NCI-H1048 (cell line): ENCODE measurements at regions not wholly inside any gene's neighbourhood (a gene's known extent, or its start where the extent isn't known, plus 50 kb on each side); places are given as distances from the start of the nearest gene placed in this dataset.
"Not testable (repeated sequence)": the region's sequence is repeated elsewhere in the genome, so short reads cannot be mapped to it uniquely, and the experiment has no call there.

Source experiments
- DNase-seq: peaks from one replicate; lab custom pipeline; 2025; lab: John Stamatoyannopoulos, UW

DNA sequence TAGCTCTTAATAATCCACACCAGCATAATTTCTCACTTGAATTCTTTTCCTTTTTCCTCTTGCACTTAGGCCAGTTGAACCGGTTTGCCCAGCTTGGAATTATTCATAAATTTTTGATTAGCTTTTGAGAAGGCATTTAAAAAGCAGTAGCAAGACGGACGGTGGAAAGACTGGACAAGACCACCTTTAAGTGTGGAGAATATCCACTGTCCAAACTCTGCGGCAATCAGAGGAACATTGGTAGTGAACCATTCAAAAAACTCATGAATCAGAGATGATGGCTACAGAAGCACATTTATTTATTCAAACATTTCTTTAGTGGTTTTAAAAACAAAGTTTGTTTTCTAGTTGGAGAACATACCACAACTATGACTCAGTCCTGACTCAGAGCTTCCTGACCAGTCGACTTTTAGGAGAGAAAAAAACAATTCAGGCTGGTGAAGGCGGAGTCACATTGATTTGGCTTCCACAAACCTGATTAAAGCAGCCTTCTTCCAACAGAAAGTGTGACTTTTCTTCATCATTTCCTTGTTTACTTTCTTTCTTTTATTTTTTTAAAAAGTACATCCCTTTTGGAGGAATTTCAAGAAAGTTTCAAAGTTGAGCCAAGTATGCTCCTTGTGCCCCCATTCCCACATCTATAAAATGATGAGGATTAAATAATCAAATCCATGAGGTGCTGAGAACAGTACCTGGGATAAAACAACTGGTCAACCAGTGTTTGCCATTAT is 128.8 kb downstream of the ADSS2 start:
- DNase-seq, result no peak

GRCh38 chr1:244324176-244324883 is 127.4 kb downstream of the ADSS2 start:
- no peak for DNase-seq

DNA sequence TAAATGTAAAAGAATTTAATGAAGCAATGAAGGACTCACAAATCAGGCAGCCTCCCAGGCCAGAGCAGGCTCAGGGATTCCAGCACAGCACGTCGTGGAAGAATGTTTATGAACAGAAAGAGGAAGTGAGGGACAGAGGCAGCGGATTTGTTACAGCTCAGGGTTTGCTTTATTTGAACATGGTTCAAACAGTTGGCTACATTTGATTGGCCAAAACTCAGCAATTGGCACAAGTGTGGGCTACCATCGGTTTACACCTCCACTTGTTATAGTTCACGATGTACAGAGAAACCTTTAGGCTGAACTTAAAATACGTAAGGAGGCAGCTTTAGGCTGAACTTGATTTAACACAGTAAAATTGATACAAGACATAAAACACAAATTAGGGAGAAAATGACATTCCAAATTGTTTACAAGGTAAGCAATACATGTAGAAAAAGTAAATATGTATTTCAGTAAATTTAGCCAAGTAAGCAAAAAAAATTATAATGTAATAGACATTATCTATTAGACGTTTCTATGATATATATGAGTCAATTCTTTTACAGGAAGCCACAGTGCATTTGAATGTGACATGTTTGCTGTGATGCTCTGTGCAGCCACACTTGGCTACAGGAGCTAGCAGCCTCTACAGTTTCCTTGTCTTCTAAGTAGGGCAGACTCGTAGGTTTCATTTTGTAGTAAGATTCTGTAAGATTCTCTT is 126.5 kb downstream of the ADSS2 start:
- no peak for DNase-seq

DNA sequence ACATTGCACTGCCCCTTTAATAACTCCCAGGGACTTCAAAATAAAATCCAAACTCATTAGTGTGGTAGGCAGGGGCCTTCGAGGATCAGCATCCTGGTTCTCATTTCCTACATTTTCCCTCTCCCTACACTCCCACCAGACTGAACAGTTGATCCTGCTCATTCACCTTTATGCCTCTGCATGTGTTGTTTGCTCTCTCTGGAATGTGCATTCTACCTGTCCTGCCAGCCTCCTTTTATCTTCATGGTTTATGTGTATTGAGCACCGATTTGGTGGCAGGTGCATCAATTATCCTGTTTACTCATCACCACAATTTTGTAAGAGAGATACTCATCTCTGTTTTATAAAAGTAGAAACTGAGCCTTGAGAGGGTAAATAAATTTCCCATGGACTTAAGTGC is 125.0 kb downstream of the ADSS2 start:
- no peak for DNase-seq

DNA sequence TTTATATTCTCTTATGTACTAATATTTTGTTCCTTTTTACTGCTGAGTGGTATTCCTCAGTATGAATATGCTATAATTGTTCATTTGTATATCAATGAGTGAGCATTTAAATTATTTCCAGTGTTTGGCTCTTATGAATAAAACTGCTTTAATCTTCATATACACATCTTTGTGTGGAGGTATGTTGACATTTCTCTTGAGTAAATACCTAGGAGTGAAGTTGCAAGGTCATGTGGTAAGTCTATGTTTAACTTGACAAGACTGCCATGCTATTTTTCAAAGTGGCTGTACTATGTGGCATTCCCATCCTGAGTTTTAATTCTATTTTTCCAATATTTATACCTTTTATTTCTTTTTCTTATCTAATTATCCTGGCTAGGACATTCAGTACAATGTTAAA is 124.2 kb downstream of the ADSS2 start:
- DNase-seq, result no peak

- DNase-seq, result no peak
These were observed 123.2 kb downstream of the ADSS2 start for GRCh38 chr1:244328476-244328875.

GRCh38 chr1:244329591-244330317 is 122.0 kb downstream of the ADSS2 start:
- no peak for DNase-seq

DNA sequence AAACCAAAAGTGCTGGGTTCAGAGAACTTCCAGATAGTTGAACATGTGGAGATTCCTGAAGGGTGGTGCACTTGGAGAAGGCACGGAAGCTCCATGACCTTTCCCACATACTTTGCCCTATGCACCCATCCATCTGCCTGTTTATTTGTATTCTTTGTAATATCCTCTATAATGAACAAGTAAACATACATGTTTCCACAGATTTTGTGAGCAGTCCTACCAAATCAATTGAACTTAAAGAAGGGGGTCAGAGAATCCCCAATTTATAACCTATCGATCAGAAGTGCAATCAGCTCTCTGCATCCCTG is 121.4 kb downstream of the ADSS2 start:
- DNase-seq, result no peak

- not testable (repeated sequence) for DNase-seq
These were observed 118.9 kb downstream of the ADSS2 start for GRCh38 chr1:244332761-244333160.

- DNase-seq, result not testable (repeated sequence)
These were observed 117.4 kb downstream of the ADSS2 start for GRCh38 chr1:244334315-244334714.

DNA sequence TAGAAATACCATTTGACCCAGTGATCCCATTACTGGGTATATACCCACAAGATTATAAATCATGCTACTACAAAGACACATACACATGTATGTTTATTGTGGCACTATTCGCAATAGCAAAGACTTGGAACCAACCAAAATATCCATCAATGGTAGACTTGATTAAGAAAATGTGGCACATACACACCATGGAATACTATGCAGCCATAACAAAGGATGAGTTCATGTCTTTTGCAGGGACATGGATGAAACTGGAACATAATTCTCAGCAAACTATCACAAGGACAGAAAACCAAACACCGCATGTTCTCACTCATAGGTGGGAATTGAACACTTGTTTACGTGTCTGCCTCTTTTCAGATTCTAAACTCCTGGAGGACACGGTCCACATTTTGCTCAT is 116.9 kb downstream of the ADSS2 start:
- not testable (repeated sequence) for DNase-seq

- no peak for DNase-seq
These were observed 116.3 kb downstream of the ADSS2 start for GRCh38 chr1:244335456-244335855.

DNA sequence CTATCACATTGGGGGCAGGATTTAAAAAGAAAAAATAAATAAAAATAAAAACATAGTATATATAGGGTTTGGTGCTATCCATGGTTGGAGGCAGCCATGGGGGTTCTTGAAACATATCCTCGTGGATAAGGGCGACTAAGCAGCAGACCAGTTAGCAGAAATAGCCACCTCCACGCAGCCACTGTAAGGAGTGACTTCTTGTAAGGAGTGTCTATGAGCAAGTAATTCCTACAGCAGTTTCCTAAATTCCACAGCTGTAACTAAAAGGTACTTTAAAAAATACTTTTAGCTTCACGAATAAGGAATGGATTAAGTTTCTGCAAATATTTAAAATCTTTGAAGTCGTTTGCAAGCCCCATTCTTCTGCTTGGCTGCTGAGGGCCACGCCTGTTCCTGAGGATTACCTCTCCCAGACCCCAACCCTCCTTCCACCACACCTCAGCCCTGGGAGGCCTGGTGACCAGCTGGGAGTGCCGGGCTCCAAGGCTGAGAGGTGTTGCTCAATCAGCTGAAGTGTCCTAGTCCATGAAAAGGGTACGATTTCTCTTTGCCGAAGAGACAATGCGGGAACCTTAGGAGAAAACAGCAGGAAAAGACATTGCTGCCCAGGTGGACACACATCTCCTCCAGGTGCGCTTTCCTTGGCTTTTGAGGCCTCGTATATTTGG is 115.3 kb downstream of the ADSS2 start:
- no peak for DNase-seq

DNA sequence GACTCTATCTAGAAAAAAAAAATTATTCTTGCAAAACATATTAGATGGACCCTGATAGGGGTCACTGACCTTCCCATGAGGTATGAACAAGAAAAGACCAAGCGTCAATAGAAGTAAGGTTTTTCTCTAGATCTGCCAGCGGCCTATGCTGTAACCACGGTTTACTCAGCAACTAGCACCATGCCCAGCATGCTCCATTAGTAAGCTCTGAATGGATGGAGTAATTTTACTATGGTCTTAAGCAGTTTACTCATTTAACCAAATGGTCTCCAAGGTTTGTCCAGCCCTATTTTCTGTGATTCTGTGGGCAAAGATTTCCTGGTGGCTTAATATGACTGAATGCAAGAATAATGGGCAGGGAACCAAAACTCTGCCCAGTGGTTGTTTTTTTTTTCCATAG is 113.9 kb downstream of the ADSS2 start:
- no peak for DNase-seq

DNA sequence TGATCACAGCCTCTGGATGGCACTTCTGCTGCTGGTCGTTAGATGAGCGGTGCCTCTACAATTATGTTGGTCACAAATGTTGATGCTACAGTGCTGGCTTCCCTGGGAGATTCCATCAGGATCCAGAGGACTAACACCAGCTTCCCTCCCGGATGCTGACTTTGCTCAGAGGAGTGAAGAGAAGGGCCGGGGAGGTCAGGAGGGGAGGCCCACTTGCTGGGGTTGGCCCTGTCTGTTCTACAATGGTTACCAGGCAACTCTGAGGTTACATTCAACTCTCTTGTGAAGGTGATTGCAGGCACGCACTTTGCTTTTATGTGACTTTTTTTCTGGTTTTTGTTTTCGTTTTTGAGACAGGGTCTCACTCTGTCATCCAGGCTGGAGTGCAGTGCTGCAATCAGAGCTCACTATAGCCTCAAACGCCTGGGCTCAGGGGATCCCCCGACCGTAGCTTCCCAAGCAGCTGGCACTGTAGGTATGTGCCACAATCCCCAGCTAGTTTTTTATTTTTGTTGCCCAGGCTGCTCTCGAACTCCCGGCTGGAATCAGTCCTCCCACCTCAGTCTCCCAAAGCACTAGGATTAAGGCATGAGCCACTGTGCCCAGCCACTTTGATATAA is 112.5 kb downstream of the ADSS2 start:
- DNase-seq, result no peak

- no peak for DNase-seq
These were observed 111.9 kb downstream of the ADSS2 start for GRCh38 chr1:244339776-244340175.

DNA sequence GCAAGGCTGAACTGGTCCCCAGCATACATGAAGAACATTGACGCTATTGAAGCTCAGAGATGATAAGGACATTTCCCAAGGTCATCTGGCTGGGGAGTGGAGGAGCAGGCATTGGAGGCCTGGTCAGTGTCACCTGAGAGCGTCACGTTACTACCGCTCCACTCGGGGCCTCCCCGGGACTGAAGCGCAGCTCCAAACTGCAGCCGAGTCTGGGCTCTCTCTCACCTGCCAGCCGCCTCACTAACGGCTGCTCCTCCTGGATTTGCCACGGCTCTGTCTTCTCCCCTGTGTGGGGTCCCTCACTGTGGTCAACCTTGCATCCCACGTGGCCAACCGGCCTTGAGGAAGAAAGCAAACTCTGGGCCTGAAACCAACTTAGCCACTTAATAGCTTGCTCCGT is 111.3 kb downstream of the ADSS2 start:
- DNase-seq, result no peak

GRCh38 chr1:244341455-244342450 is 110.0 kb downstream of the ADSS2 start:
- no peak for DNase-seq

DNA sequence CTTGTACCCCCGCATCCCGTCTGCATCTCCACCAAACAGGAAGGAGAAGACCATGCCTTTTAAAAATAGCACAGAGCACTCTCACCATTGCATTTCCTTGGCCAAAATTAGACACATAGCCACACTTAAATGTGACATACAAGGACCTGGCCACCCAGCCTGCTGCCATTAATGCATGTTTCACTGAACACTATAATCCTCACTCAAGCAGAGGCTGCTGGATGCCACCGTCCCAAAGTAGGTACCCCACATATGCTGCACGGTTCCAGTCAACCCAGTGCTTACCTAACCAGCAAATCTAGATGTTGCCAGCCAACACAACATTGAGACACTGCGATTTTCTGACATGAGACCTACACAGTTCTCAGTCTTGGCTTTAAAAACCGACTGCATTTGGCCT is 107.7 kb downstream of the ADSS2 start:
- no peak for DNase-seq

- no peak for DNase-seq
These were observed 104.6 kb downstream of the ADSS2 start for GRCh38 chr1:244346972-244347618.
